Spleen (tissue), 11 donors: ENCODE measurements at regions not wholly inside any gene's neighbourhood (a gene's known extent, or its start where the extent isn't known, plus 50 kb on each side); places are given as distances from the start of the nearest gene placed in this dataset.

ENCODE experiments used
- DNase-seq: peaks from one replicate; pipeline ENCODE4 v3.0.0-alpha.2; 2020
- H3K27ac ChIP-seq, 8 donors: fragments of 200-600 bp; sonication (generic) in 7 of 8; 1 replicate in 4 of 8; 2 replicates in 4 of 8; pipeline versions ENCODE4 v1.5.0 to v1.8.0; 2016 to 2021; ENCODE audit warnings: inconsistent platforms in 4 of 8, mild to moderate bottlenecking in 4 of 8, moderate library complexity in 1 of 8
- H3K27me3 ChIP-seq, 7 donors: fragments of 200-600 bp; sonication (generic) in 6 of 7; replicated peaks in 1 of 7; 1 replicate in 4 of 7; 2 replicates in 3 of 7; pipeline versions ENCODE4 v1.5.0 to v1.8.0; 2016 to 2021; ENCODE audit warnings: inconsistent platforms in 3 of 7, mild to moderate bottlenecking in 1 of 7
- H3K36me3 ChIP-seq, 6 donors: fragments of 200-600 bp; sonication (generic) in 5 of 6; 1 replicate in 4 of 6; 2 replicates in 2 of 6; pipeline versions ENCODE4 v1.5.0 to v1.8.0; 2016 to 2021; ENCODE audit warnings: inconsistent platforms in 2 of 6
- H3K4me1 ChIP-seq, 6 donors: fragments of 200-600 bp; sonication (generic) in 5 of 6; 1 replicate in 3 of 6; 2 replicates in 3 of 6; pipeline versions ENCODE4 v1.5.0 to v1.8.0; 2016 to 2021; ENCODE audit warnings: inconsistent platforms in 3 of 6
- H3K4me3 ChIP-seq, 8 donors: fragments of 200-600 bp; sonication (generic) in 7 of 8; 1 replicate in 4 of 8; 2 replicates in 4 of 8; pipeline versions ENCODE4 v1.5.0 to v1.8.0; 2016 to 2021; ENCODE audit warnings: inconsistent platforms in 4 of 8, mild to moderate bottlenecking in 4 of 8, moderate library complexity in 2 of 8
- H3K9me3 ChIP-seq, 8 donors: fragments of 200-600 bp; sonication (generic) in 7 of 8; 1 replicate in 4 of 8; 2 replicates in 4 of 8; pipeline versions ENCODE4 v1.5.0 to v1.8.0; 2016 to 2021; ENCODE audit warnings: inconsistent platforms in 4 of 8
- CTCF ChIP-seq, 11 experiments: fragments of 200-600 bp in 7 of 11; fragments of 450-650 bp in 4 of 11; sonication (generic) in 4 of 11; IDR thresholded peaks in 8 of 11; conservative IDR thresholded peaks in 3 of 11; 1 replicate in 7 of 11; 2 replicates in 4 of 11; pipeline versions ENCODE4 v1.4.0 to v1.8.0; 2016 to 2021; ENCODE audit warnings: antibody characterized with exemption in 11 of 11, inconsistent platforms in 4 of 11, mild to moderate bottlenecking in 1 of 11
- POLR2A ChIP-seq, 3 donors: fragments of 450-650 bp; IDR thresholded peaks; one replicate each; pipeline ENCODE4 v1.5.1; 2017; ENCODE audit warnings: antibody characterized with exemption in 3 of 3, mild to moderate bottlenecking in 1 of 3
- POLR2AphosphoS5 ChIP-seq, 3 donors: sonication (generic); formaldehyde crosslinking; IDR thresholded peaks; one replicate each; pipeline ENCODE4 v1.5.1; 2017; ENCODE audit warnings: antibody characterized with exemption in 3 of 3
- WGBS, 5 donors: extraction: QIAGEN DNeasy Blood & Tissue Kit in 3 of 5; methylation state at CpG; one replicate each; pipeline versions ENCODE4 v1.1.5 to v1.1.7; 2013 to 2018; 5-methylcytosine and 5-hydroxymethylcytosine counted together
- intact Hi-C: fragments of 100-400 bp; cut with DNase I; formaldehyde crosslinking; loops from one replicate; pipeline ENCODE4 v1.15.0; 2023; ENCODE audit warnings: low total_unique reads
- donor health status: healthy with polysubstance abuse.
- donor health status: DM: no; HTN: no; CAD: no; lungs with moderate emphysema.
- donor health status: DM: no; HTN: no; CAD: no.
- donor health status: Bipolar disorder and iron deficiency.
- donor health status: healthy.
- donor health status: DM: no; HTN: no; CAD: no.
- donor health status: DM: yes; HTN: yes; CAD: no.

- Histone ChIP-seq H3K27ac (no peak overlapping the region), H3K9me3 (no peaks in the 10 kb centered on the region), H3K4me3 (no peak overlapping the region), H3K27me3 (no peaks in the 10 kb centered on the region), H3K36me3 (no peaks in the 10 kb centered on the region), H3K4me1 (no peaks in the 10 kb centered on the region)
- intact Hi-C loops: no loop called here
- no peak for DNase-seq
- TF ChIP-seq POLR2AphosphoS5 (IDR thresholded peaks at IDR 0.05) (no peak), CTCF (IDR thresholded peaks at IDR 0.05 in 8 of 11, conservative IDR thresholded peaks at IDR 0.05 in 3 of 11) (no peak), POLR2A (IDR thresholded peaks at IDR 0.05) (no peak)
- 57 to 85% (median 68%) methylated on average over 3 of the region's 3 CpGs for WGBS, 5 donors
These were observed 281.2 kb upstream of the JAG1 start for GRCh38 chr20:10954908-10955580.

GRCh38 chr20:10958279-10958678 is 284.5 kb upstream of the JAG1 start:
- 72 to 85% (median 83%) methylated on average over 3 of the region's 3 CpGs for WGBS, 5 donors
- no peaks in the 10 kb centered on the region for H3K9me3 ChIP-seq
- intact Hi-C loops: no loop called here
- DNase-seq: no peak
- no peaks in the 10 kb centered on the region for H3K27me3 ChIP-seq
- no peak for TF ChIP-seq POLR2AphosphoS5 (IDR thresholded peaks at IDR 0.05)
- TF ChIP-seq CTCF (IDR thresholded peaks at IDR 0.05 in 8 of 11, conservative IDR thresholded peaks at IDR 0.05 in 3 of 11): no peak
- no peak for TF ChIP-seq POLR2A (IDR thresholded peaks at IDR 0.05)
- H3K36me3 ChIP-seq: no peaks in the 10 kb centered on the region
- no peak overlapping the region for H3K27ac ChIP-seq
- no peak overlapping the region for H3K4me3 ChIP-seq
- H3K4me1 ChIP-seq: peaks cover 0 to 2% (median under 1%) of the 10 kb centered on the region in 6 donors

- WGBS, 5 donors: 90 to 98% (median 96%) methylated on average over 2 of the region's 2 CpGs
- TF ChIP-seq CTCF (IDR thresholded peaks at IDR 0.05 in 8 of 11, conservative IDR thresholded peaks at IDR 0.05 in 3 of 11) (no peak), POLR2A (IDR thresholded peaks at IDR 0.05) (no peak), POLR2AphosphoS5 (IDR thresholded peaks at IDR 0.05) (no peak)
- H3K4me3 ChIP-seq: no peak overlapping the region
These were observed 286.6 kb upstream of the JAG1 start for GRCh38 chr20:10960416-10960815.

GRCh38 chr20:10961651-10962288 is 288.0 kb upstream of the JAG1 start:
- Histone ChIP-seq H3K9me3 (no peaks in the 10 kb centered on the region), H3K27ac (no peak overlapping the region), H3K27me3 (no peaks in the 10 kb centered on the region), H3K4me1 (peaks cover 0 to 35% (median 8%) of the 10 kb centered on the region in 6 donors), H3K4me3 (no peak overlapping the region), H3K36me3 (no peaks in the 10 kb centered on the region)
- DNase-seq: no peak
- WGBS, 5 donors: 69 to 90% (median 71%) methylated on average over 1 of the region's 1 CpG
- intact Hi-C loops: no loop called here
- TF ChIP-seq POLR2A (IDR thresholded peaks at IDR 0.05): no peak
- TF ChIP-seq POLR2AphosphoS5 (IDR thresholded peaks at IDR 0.05): no peak
- TF ChIP-seq CTCF (IDR thresholded peaks at IDR 0.05 in 8 of 11, conservative IDR thresholded peaks at IDR 0.05 in 3 of 11): no peak

More at GRCh38 chr20:10960416-10960815, 286.6 kb upstream of the JAG1 start:
- DNase-seq: no peak
- Histone ChIP-seq H3K27ac (no peak overlapping the region), H3K4me1 (peaks cover 0 to 23% (median 8%) of the 10 kb centered on the region in 6 donors), H3K27me3 (no peaks in the 10 kb centered on the region), H3K36me3 (no peaks in the 10 kb centered on the region), H3K9me3 (no peaks in the 10 kb centered on the region)
- intact Hi-C loops: no loop called here
